ENCODE measurements at regions not wholly inside any gene's neighbourhood (a gene's known extent, or its start where the extent isn't known, plus 50 kb on each side); places are given as distances from the start of the nearest gene placed in this dataset.

GRCh38 chr16:55212791-55213190 is 111.2 kb upstream of the IRX6 start:
- no peak for ATAC-seq
- Histone ChIP-seq H3K79me2 (ENCODE audit: low read length) (no peaks in the 10 kb centered on the region), H3K9me3 (ENCODE audit: low read length) (no peaks in the 10 kb centered on the region), H3K27me3 (ENCODE audit: low read length) (no peaks in the 10 kb centered on the region), H3K27ac (ENCODE audit: low read length) (no peak overlapping the region), H3K4me3 (ENCODE audit: low read length) (no peak overlapping the region), H3K4me2 (ENCODE audit: low read length) (no peak overlapping the region), H4K20me1 (ENCODE audit: low read length) (no peaks in the 10 kb centered on the region), H3K4me1 (ENCODE audit: insufficient read depth, low read length) (no peaks in the 10 kb centered on the region), H3F3A (ENCODE audit: low read length, unreplicated experiment) (no peaks in the 10 kb centered on the region), H3K9ac (ENCODE audit: low read length) (no peak overlapping the region), H3K36me3 (ENCODE audit: low read depth, low read length) (no peaks in the 10 kb centered on the region), H2AFZ (ENCODE audit: low read length) (no peak overlapping the region), H3K9me2 (replicated peaks; ENCODE audit: low read length) (no peaks in the 10 kb centered on the region)
- TF ChIP-seq EZH2phosphoT487 (IDR thresholded peaks at IDR 0.05; ENCODE audit: borderline replicate concordance, low read length) (no peak), EZH2 (IDR thresholded peaks at IDR 0.05; ENCODE audit: low read length, unreplicated experiment) (no peak)
- TF ChIP-seq, protein P1, sequence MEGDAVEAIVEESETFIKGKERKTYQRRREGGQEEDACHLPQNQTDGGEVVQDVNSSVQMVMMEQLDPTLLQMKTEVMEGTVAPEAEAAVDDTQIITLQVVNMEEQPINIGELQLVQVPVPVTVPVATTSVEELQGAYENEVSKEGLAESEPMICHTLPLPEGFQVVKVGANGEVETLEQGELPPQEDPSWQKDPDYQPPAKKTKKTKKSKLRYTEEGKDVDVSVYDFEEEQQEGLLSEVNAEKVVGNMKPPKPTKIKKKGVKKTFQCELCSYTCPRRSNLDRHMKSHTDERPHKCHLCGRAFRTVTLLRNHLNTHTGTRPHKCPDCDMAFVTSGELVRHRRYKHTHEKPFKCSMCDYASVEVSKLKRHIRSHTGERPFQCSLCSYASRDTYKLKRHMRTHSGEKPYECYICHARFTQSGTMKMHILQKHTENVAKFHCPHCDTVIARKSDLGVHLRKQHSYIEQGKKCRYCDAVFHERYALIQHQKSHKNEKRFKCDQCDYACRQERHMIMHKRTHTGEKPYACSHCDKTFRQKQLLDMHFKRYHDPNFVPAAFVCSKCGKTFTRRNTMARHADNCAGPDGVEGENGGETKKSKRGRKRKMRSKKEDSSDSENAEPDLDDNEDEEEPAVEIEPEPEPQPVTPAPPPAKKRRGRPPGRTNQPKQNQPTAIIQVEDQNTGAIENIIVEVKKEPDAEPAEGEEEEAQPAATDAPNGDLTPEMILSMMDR (conservative IDR thresholded peaks at IDR 0.05; ENCODE audit: low read depth, low read length): no peak
- no peak for DNase-seq
- BruUV-seq (replicated peaks): no TSS peak
- intact Hi-C loops (cut with micrococcal nuclease): no loop called here
- CTCF ChIA-PET: no interaction called here
- POLR2A ChIA-PET (ENCODE audit: unreplicated experiment): no interaction called here

- Histone ChIP-seq H3F3A (ENCODE audit: low read length, unreplicated experiment) (no peaks in the 10 kb centered on the region), H3K4me2 (ENCODE audit: low read length) (no peak overlapping the region), H3K4me3 (ENCODE audit: low read length) (no peak overlapping the region), H3K79me2 (ENCODE audit: low read length) (no peaks in the 10 kb centered on the region), H3K27ac (ENCODE audit: low read length) (no peak overlapping the region), H3K9ac (ENCODE audit: low read length) (no peak overlapping the region), H3K9me3 (ENCODE audit: low read length) (no peaks in the 10 kb centered on the region), H3K9me2 (replicated peaks; ENCODE audit: low read length) (no peaks in the 10 kb centered on the region), H3K36me3 (ENCODE audit: low read depth, low read length) (no peaks in the 10 kb centered on the region), H2AFZ (ENCODE audit: low read length) (no peak overlapping the region), H3K4me1 (ENCODE audit: insufficient read depth, low read length) (no peaks in the 10 kb centered on the region), H4K20me1 (ENCODE audit: low read length) (no peaks in the 10 kb centered on the region), H3K27me3 (ENCODE audit: low read length) (no peaks in the 10 kb centered on the region)
- TF ChIP-seq EZH2 (IDR thresholded peaks at IDR 0.05; ENCODE audit: low read length, unreplicated experiment) (no peak), EZH2phosphoT487 (IDR thresholded peaks at IDR 0.05; ENCODE audit: borderline replicate concordance, low read length) (no peak)
- TF ChIP-seq, protein P1 (conservative IDR thresholded peaks at IDR 0.05; ENCODE audit: low read depth, low read length): no peak
- intact Hi-C loops (cut with micrococcal nuclease): no loop called here
- DNase-seq (no peak), ATAC-seq (no peak)
- POLR2A ChIA-PET (ENCODE audit: unreplicated experiment): no interaction called here
- BruUV-seq (replicated peaks): no TSS peak
- CTCF ChIA-PET: no interaction called here
Measured at GRCh38 chr16:55214412-55214811, 109.6 kb upstream of the IRX6 start.

GRCh38 chr16:55214974-55215494 is 109.0 kb upstream of the IRX6 start:
- Histone ChIP-seq H3F3A (ENCODE audit: low read length, unreplicated experiment) (no peaks in the 10 kb centered on the region), H3K27me3 (ENCODE audit: low read length) (no peaks in the 10 kb centered on the region), H2AFZ (ENCODE audit: low read length) (no peak overlapping the region), H3K27ac (ENCODE audit: low read length) (no peak overlapping the region), H3K4me3 (ENCODE audit: low read length) (no peak overlapping the region), H3K36me3 (ENCODE audit: low read depth, low read length) (no peaks in the 10 kb centered on the region), H3K4me1 (ENCODE audit: insufficient read depth, low read length) (no peaks in the 10 kb centered on the region), H4K20me1 (ENCODE audit: low read length) (no peaks in the 10 kb centered on the region), H3K4me2 (ENCODE audit: low read length) (no peak overlapping the region), H3K9ac (ENCODE audit: low read length) (no peak overlapping the region), H3K9me3 (ENCODE audit: low read length) (no peaks in the 10 kb centered on the region), H3K79me2 (ENCODE audit: low read length) (no peaks in the 10 kb centered on the region), H3K9me2 (replicated peaks; ENCODE audit: low read length) (no peaks in the 10 kb centered on the region)
- ChIA-PET POLR2A (ENCODE audit: unreplicated experiment) (no interaction called here), CTCF (no interaction called here)
- no peak for ATAC-seq
- no peak for DNase-seq
- intact Hi-C loops (cut with micrococcal nuclease): no loop called here
- BruUV-seq (replicated peaks): no TSS peak
- TF ChIP-seq EZH2phosphoT487 (IDR thresholded peaks at IDR 0.05; ENCODE audit: borderline replicate concordance, low read length) (no peak), EZH2 (IDR thresholded peaks at IDR 0.05; ENCODE audit: low read length, unreplicated experiment) (no peak)
- TF ChIP-seq, protein P1 (conservative IDR thresholded peaks at IDR 0.05; ENCODE audit: low read depth, low read length): no peak
